GM08714 (cell line): ENCODE measurements at regions not wholly inside any gene's neighbourhood (a gene's known extent, or its start where the extent isn't known, plus 50 kb on each side); places are given as distances from the start of the nearest gene placed in this dataset.

Experiments used
- H3K4me3 ChIP-seq: fragments of 200-500 bp; sonication (Bioruptor generic); 2 replicates; pipeline ENCODE4 v1.5.1; 2014; ENCODE audit warnings: mild to moderate bottlenecking, low read length, inconsistent platforms
- ZNF274 ChIP-seq: IDR thresholded peaks from 2 replicates; pipeline ENCODE4 v1.6.1; 2012; ENCODE audit warnings: mild to moderate bottlenecking, low read depth, low read length

DNA sequence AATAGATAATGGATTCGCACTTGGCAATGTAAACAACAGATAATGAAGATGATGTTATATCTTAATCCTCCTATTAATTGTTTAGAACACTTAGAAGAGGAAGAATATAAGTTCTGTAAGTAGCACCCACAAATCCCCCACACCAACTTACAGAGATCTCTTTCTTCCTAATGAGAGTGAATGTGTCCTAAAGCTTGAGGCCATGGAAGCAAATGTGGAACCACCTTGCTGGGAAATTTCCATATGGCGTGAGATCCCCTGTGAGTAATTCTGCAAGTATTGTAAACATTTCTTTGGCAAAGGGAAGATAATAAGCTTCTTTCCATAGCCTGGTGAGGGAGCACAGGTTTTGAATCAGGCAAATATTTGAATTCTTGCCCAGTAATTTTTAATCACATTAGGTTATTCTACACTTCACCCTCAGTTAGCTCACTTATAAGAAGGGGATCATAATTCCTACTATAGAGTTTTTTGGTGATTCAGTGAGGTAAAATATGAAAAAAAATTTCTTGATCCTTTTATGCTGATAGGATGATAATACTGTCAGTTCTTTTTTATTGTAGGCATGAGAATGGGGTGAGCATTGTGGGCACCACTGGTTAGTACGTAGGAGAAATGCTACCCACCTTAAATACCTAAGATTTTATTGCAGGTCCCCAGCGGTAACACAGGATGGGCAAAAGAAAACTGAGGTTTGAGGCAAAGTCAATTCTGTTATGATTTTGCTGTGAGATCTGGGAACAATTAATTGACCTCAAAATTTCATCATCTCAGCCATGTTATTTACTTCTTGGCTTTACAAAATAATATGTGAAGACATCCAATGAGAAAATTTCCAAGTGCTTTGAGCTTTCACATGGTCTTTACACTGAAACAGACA is 574.8 kb downstream of the PSAT1 start:
- TF ChIP-seq ZNF274 = no peak
- no peak overlapping the region for H3K4me3 ChIP-seq

DNA sequence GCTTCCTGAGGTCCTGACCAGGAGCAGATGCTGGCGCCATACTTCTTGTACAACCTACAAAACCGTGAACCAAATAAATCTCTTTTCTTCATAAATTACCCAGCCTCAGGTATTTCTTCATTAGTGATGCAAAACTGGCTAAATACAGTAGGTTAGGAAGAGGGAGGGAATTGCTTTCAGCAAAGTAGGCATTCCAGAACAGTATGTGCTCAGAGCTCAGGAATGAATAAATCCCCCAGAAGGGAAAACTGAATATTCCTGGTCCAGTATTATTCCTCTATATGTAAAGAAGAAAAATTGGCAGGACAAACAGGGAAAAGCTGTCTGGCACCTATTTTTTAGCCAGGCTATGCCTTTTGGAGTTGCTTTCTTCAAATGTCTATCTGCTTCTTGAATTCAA is 577.1 kb downstream of the PSAT1 start:
- no peak overlapping the region for H3K4me3 ChIP-seq
- TF ChIP-seq ZNF274 = no peak

- TF ChIP-seq ZNF274 = no peak
- no peak overlapping the region for H3K4me3 ChIP-seq
These were observed 582.6 kb downstream of the PSAT1 start for GRCh38 chr9:78879324-78880100.

DNA sequence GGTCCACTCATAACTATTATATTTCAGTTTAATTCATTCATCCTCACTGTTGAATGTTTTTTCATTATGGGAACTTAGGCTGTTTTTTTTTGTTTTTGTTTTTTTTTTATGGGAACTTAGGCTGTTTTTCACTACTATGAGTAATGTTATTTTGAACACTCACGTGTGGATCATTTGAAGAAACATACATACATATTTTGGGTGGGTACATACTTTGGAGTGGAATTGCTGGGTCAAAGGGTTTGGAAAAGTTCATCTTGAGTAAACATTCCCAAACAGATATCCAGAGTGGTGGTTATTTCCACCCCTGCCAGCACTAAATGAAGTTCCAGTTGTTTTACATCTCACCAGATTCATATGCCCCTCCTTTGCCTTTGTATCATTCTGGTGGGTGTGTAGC is 584.4 kb downstream of the PSAT1 start:
- no peak for TF ChIP-seq ZNF274
- H3K4me3 ChIP-seq = no peak overlapping the region

DNA sequence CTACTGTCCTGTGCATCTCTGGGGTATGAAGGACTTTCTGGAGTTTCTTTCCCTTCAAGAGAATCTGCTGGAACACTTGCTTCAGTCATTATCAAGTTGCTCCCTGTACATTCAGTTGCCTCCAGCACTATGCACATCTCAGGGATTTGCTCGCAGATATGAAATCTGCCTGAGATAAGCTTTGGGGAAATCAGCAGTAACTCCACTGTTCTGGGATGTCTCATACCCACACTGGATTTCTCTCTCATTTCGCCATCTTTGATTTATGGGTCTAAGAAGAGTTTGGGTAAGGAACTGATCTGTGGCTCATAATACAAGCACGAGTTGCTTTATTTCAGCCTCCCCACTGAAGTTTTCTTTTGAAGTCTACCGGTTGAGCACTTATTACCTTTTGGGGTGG is 585.6 kb downstream of the PSAT1 start:
- TF ChIP-seq ZNF274 = no peak
- H3K4me3 ChIP-seq = no peak overlapping the region

- no peak for TF ChIP-seq ZNF274
- H3K4me3 ChIP-seq = no peak overlapping the region
These were observed 587.8 kb downstream of the PSAT1 start for GRCh38 chr9:78884611-78885150.

DNA sequence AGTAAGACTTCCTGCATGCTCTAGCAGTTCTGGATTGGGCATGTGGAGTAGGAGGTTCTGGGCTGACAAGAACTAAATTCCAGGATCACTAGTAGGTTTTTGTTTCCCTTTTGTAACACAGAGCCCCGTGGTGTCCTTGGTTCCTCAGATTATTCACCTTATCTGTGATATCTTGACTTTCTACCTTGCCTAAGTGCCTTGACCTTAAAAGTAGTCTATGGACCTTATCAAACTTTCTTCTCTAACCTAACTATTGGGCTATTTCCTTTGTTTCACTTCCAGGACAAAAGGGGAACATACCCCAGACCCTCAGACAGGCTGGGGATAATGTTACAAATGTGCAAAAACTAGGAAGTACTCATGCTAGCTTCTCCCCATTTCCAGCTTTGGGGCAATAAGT is 595.3 kb downstream of the PSAT1 start:
- no peak overlapping the region for H3K4me3 ChIP-seq
- no peak for TF ChIP-seq ZNF274

DNA sequence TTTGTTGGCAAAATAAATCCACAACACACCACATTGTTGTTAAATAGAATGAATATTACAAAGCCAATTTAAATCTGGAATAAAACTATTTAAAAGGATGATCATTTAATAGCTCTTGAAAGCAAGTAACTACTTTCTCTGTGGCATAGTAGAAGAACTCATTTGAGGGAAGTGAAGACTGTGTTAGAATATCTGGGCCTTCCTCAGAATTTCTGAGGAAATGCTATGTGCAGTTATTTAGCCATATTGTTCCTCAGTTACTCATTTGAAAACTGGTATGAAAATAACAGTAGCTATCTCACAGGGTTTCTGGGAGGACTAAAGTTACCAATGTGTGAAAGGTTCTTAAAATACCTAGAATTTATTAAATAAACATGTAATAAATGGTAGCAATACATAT is 595.8 kb downstream of the PSAT1 start:
- H3K4me3 ChIP-seq = no peak overlapping the region
- TF ChIP-seq ZNF274 = no peak

DNA sequence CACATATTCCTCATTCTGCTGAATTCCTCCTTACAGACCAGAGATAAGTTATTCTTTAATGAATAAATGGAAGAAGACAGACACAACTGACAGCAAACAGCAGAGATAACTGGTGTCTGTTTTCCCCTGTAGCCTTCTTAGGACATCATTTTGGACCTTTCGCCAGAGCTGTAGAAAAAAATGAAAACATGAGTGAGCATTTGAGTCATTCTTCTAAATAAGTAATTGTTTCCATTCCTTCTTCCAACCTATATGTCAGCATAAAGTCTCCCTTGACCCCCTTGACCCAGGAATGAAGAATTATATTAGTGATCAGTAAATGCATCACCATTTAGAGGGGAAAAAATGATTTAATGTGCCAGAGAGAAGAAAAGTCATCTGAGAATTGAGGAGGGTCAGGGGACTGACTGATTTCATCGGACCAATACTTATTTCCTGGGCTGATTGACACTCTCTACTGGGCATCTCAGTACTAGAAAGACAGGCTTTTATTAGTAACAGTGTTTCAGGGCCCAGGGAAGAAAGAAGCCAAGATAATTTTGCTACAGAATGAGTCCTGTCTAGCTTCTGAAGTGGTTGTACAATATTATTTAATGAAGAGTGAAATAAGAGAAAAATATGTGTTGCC is 597.0 kb downstream of the PSAT1 start:
- no peak for TF ChIP-seq ZNF274
- H3K4me3 ChIP-seq = no peak overlapping the region

- TF ChIP-seq ZNF274 = no peak
- H3K4me3 ChIP-seq = no peak overlapping the region
These were observed 599.6 kb downstream of the PSAT1 start for GRCh38 chr9:78896479-78896878.

- no peak for TF ChIP-seq ZNF274
- H3K4me3 ChIP-seq = no peak overlapping the region
These were observed 601.3 kb downstream of the PSAT1 start for GRCh38 chr9:78898234-78898633.

DNA sequence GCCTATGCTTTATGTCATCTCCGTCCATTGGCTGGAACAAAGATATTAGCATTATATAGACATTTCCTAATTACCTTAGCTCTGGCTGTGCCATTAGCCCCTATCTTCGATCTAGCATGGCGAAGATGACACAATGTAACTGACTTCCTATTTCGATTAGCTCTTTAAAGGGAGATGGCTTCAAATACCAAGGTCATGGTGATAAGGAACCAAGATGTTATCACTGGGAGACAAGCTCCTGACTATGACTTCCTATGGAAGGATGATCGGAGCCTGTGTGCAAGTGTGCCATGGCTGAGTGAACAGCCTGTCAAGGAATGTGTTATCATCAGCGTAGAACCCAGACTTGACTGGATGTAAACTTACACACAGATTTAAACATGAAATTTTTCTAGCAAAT is 602.1 kb downstream of the PSAT1 start:
- TF ChIP-seq ZNF274 = no peak
- no peak overlapping the region for H3K4me3 ChIP-seq

DNA sequence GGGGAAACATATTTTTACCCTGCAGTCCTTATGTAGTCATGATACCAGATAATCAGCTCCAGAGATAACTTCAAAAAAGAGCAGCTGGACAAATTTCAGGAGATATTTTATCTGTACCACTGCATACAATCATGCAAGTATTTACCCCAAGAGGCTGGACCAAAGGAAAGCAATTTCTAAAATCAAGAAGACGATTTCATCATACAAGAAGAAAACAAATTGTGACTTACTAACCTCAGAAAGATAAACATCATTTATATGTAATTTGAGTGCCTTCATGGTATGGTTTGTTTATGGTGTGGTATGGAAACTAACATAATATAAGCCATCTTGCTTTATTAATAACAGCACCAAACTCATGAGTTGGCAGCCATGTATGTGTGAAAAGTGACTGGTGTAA is 603.6 kb downstream of the PSAT1 start:
- TF ChIP-seq ZNF274 = no peak
- no peak overlapping the region for H3K4me3 ChIP-seq

- TF ChIP-seq ZNF274 = no peak
- no peak overlapping the region for H3K4me3 ChIP-seq
These were observed 605.1 kb downstream of the PSAT1 start for GRCh38 chr9:78902051-78902450.
